Stimulated activated CD8-positive, alpha-beta memory T cell treated with anti-CD3 and anti-CD28 coated beads, Interleukin-4, amount 100 ng/mL, for 24 hours (primary cell): ENCODE measurements at regions not wholly inside any gene's neighbourhood (a gene's known extent, or its start where the extent isn't known, plus 50 kb on each side); places are given as distances from the start of the nearest gene placed in this dataset.

Experiments used
- DNase-seq: peaks from one replicate; pipeline ENCODE4 v3.0.0-alpha.2; 2020; ENCODE audit warnings: low read depth

- DNase-seq: no peak
These were observed 178.3 kb upstream of the ZNF608 start for GRCh38 chr5:124924729-124925128.

GRCh38 chr5:124927735-124928134, 181.3 kb upstream of the ZNF608 start:
- no peak for DNase-seq

GRCh38 chr5:124929000-124929399, 182.6 kb upstream of the ZNF608 start:
- DNase-seq: no peak

- no peak for DNase-seq
These were observed 186.6 kb upstream of the ZNF608 start for GRCh38 chr5:124932791-124933600.

GRCh38 chr5:124935065-124935464, 188.6 kb upstream of the ZNF608 start:
- DNase-seq: no peak

GRCh38 chr5:124936626-124936933, 190.1 kb upstream of the ZNF608 start:
- no peak for DNase-seq

- DNase-seq: no peak
These were observed 194.9 kb upstream of the ZNF608 start for GRCh38 chr5:124941051-124942049.

- no peak for DNase-seq
These were observed 201.8 kb upstream of the ZNF608 start for GRCh38 chr5:124948062-124948753.

GRCh38 chr5:124948754-124949275, 202.4 kb upstream of the ZNF608 start:
- no peak for DNase-seq

GRCh38 chr5:124949862-124950261, 203.4 kb upstream of the ZNF608 start:
- no peak for DNase-seq

- DNase-seq: no peak
These were observed 204.7 kb upstream of the ZNF608 start for GRCh38 chr5:124951105-124951504.

GRCh38 chr5:124951661-124952060, 205.2 kb upstream of the ZNF608 start:
- DNase-seq: no peak

- DNase-seq: peak; percentile 3
These were observed 205.6 kb upstream of the ZNF608 start for GRCh38 chr5:124952079-124952478.

GRCh38 chr5:124952566-124952965, 206.1 kb upstream of the ZNF608 start:
- DNase-seq: no peak

- no peak for DNase-seq
These were observed 208.3 kb upstream of the ZNF608 start for GRCh38 chr5:124954784-124955183.

- no peak for DNase-seq
These were observed 210.1 kb upstream of the ZNF608 start for GRCh38 chr5:124956471-124957029.

GRCh38 chr5:124957063-124957462, 210.6 kb upstream of the ZNF608 start:
- no peak for DNase-seq

GRCh38 chr5:124960266-124960665, 213.8 kb upstream of the ZNF608 start:
- DNase-seq: no peak

GRCh38 chr5:124961521-124961920, 215.1 kb upstream of the ZNF608 start:
- DNase-seq: no peak

GRCh38 chr5:124962111-124962510, 215.7 kb upstream of the ZNF608 start:
- no peak for DNase-seq

GRCh38 chr5:124962735-124963134, 216.3 kb upstream of the ZNF608 start:
- DNase-seq: no peak
